ENCODE measurements at regions not wholly inside any gene's neighbourhood (a gene's known extent, or its start where the extent isn't known, plus 50 kb on each side); places are given as distances from the start of the nearest gene placed in this dataset.

DNA sequence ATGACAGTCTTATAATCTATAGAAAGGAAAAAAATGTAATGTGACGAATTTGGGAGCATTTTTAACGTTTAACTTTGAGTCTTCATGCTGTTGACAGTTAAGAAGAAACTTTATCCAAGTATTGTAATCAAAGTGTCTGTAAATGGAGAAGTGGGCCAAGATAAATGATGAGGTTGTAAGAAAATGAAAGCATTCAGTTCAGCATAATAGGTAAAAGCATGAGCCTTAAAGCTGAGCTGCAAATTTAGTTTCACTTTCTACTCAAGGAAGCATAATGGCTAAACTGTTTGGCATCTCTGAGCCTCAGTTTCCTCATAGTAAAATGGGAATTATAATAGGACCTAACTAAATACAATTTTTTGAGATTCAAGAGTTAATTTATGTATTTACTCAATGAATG lies 1554.8 kb downstream of the KCNT2 start:
- ATAC-seq, result no peak
- Mint-ChIP-seq H3K36me3 (ENCODE audit: low read depth) (no peaks in the 10 kb centered on the region), H3K9me3 (ENCODE audit: low read depth) (no peaks in the 10 kb centered on the region), H3K27me3 (no peaks in the 10 kb centered on the region), H3K27ac (no peak overlapping the region), H3K4me1 (no peaks in the 10 kb centered on the region), H3K4me3 (no peak overlapping the region)
- ChIA-PET CTCF (no interaction called here), POLR2A (no interaction called here)
- DNase-seq, result no peak
- intact Hi-C loops (cut with DNase I, micrococcal nuclease), result no loop called here

DNA sequence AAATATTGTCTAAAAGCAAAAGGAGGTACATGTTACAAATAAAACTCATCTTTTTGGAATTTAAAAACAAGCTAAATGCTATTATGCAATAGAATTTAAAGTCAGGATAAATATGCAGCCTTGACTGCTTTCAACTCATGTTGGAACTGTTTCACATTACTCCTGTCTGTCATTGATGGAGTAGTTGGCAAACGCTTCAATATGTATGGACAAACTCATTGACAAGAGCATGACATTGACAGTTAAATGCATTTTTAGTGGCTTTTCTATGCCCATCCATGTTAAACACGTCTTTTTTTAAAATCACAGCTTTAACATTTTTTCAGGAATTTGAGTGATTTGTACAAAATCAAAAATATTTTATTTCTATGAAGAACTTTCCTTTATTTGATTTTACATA lies 1560.5 kb downstream of the KCNT2 start:
- POLR2A ChIA-PET, result no interaction called here

GRCh38 chr1:195045072-195045471 lies 1563.2 kb downstream of the KCNT2 start:
- DNase-seq (no peak), ATAC-seq (no peak)
- Mint-ChIP-seq H3K4me3 (no peak overlapping the region), H3K27me3 (no peaks in the 10 kb centered on the region), H3K9me3 (ENCODE audit: low read depth) (no peaks in the 10 kb centered on the region), H3K27ac (no peak overlapping the region), H3K36me3 (ENCODE audit: low read depth) (no peaks in the 10 kb centered on the region), H3K4me1 (no peaks in the 10 kb centered on the region)
- intact Hi-C loops (cut with DNase I, micrococcal nuclease), result no loop called here
- CTCF ChIA-PET, result no interaction called here
- POLR2A ChIA-PET, result no interaction called here

More for the DNA sequence above, 1560.5 kb downstream of the KCNT2 start:
- Mint-ChIP-seq H3K27ac (no peak overlapping the region), H3K4me1 (no peaks in the 10 kb centered on the region), H3K27me3 (no peaks in the 10 kb centered on the region), H3K9me3 (ENCODE audit: low read depth) (no peaks in the 10 kb centered on the region), H3K36me3 (ENCODE audit: low read depth) (no peaks in the 10 kb centered on the region), H3K4me3 (no peak overlapping the region)
- CTCF ChIA-PET, result no interaction called here
- ATAC-seq (no peak), DNase-seq (no peak)
- intact Hi-C loops (cut with DNase I, micrococcal nuclease), result no loop called here

DNA sequence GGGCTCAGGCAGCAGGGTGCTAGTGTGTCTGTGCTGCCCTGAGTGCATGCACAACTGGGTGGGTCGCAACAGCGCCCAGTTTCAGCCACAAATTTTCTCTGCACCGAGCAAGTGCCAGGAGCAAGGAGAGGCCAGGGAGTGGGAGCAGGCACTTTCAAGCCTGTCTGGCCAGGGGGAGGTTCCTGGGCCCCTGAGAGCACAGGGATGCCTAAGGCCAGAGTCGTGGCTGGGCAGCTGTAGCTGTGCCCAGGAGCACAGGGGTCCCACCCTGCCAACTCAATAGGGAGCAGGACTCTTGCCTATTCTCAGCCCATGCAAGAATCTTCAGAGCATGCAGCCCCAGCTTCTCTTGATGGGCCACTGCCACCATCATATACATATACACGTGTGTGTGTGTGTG lies 1577.4 kb downstream of the KCNT2 start:
- ATAC-seq (no peak), DNase-seq (no peak)
- ChIA-PET CTCF (no interaction called here), POLR2A (no interaction called here)
- H3K27me3 Mint-ChIP-seq, result no peaks in the 10 kb centered on the region
- no peaks in the 10 kb centered on the region for H3K4me1 Mint-ChIP-seq
- intact Hi-C loops (cut with DNase I, micrococcal nuclease), result no loop called here
- no peak overlapping the region for H3K4me3 Mint-ChIP-seq
- H3K9me3 Mint-ChIP-seq (ENCODE audit: low read depth), result peaks cover 3% of the 10 kb centered on the region
- H3K27ac Mint-ChIP-seq, result no peak overlapping the region
- no peaks in the 10 kb centered on the region for H3K36me3 Mint-ChIP-seq (ENCODE audit: low read depth)

GRCh38 chr1:195026792-195027191 lies 1581.4 kb downstream of the KCNT2 start:
- DNase-seq, result no peak
- intact Hi-C loops (cut with DNase I, micrococcal nuclease), result no loop called here
- Mint-ChIP-seq H3K27me3 (no peaks in the 10 kb centered on the region), H3K4me3 (no peak overlapping the region), H3K27ac (no peak overlapping the region), H3K4me1 (no peaks in the 10 kb centered on the region), H3K9me3 (ENCODE audit: low read depth) (peaks cover 3% of the 10 kb centered on the region), H3K36me3 (ENCODE audit: low read depth) (no peaks in the 10 kb centered on the region)
- ATAC-seq, result no peak
- CTCF ChIA-PET, result no interaction called here
- POLR2A ChIA-PET, result no interaction called here

- CTCF ChIA-PET, result no interaction called here
- intact Hi-C loops (cut with DNase I, micrococcal nuclease), result no loop called here
These were observed 1588.9 kb downstream of the KCNT2 start for GRCh38 chr1:195019385-195019784.

GRCh38 chr1:195012995-195013394 lies 1595.2 kb downstream of the KCNT2 start:
- Mint-ChIP-seq H3K4me1 (no peaks in the 10 kb centered on the region), H3K27me3 (no peaks in the 10 kb centered on the region), H3K36me3 (ENCODE audit: low read depth) (no peaks in the 10 kb centered on the region), H3K4me3 (no peak overlapping the region), H3K9me3 (ENCODE audit: low read depth) (peaks cover 3% of the 10 kb centered on the region), H3K27ac (no peak overlapping the region)
- POLR2A ChIA-PET, result no interaction called here
- CTCF ChIA-PET, result no interaction called here
- intact Hi-C loops (cut with DNase I, micrococcal nuclease), result no loop called here
- DNase-seq (no peak), ATAC-seq (no peak)

More at GRCh38 chr1:195019385-195019784, 1588.9 kb downstream of the KCNT2 start:
- peaks cover 3% of the 10 kb centered on the region for H3K9me3 Mint-ChIP-seq (ENCODE audit: low read depth)
- no peak overlapping the region for H3K27ac Mint-ChIP-seq
- H3K27me3 Mint-ChIP-seq, result no peaks in the 10 kb centered on the region
- H3K4me1 Mint-ChIP-seq, result no peaks in the 10 kb centered on the region
- H3K36me3 Mint-ChIP-seq (ENCODE audit: low read depth), result no peaks in the 10 kb centered on the region
- ATAC-seq (no peak), DNase-seq (no peak)
- POLR2A ChIA-PET, result no interaction called here
- H3K4me3 Mint-ChIP-seq, result no peak overlapping the region

DNA sequence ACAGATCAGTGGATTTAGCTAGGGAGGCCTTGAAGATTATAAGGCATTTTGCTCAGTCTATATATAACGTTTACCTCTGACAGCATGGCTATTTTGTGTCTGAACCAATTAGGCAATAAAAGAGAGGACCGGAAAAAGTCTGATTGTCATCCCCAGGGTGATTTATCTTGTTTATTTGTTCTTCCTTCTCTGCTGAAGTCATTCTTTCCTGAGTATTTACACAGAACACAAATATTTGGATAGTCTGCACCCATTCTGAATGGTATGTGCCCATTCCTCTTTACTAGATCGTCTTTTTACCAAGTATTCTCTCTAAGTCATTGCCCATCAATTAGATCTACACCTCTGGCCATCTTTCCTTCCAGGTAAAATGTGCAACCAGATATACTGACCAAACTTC lies 1602.9 kb downstream of the KCNT2 start:
- ATAC-seq (no peak), DNase-seq (no peak)
- Mint-ChIP-seq H3K27ac (no peak overlapping the region), H3K36me3 (ENCODE audit: low read depth) (no peaks in the 10 kb centered on the region), H3K9me3 (ENCODE audit: low read depth) (no peaks in the 10 kb centered on the region), H3K27me3 (no peaks in the 10 kb centered on the region), H3K4me3 (no peak overlapping the region), H3K4me1 (no peaks in the 10 kb centered on the region)
- ChIA-PET POLR2A (no interaction called here), CTCF (no interaction called here)
- intact Hi-C loops (cut with DNase I, micrococcal nuclease), result no loop called here

- Mint-ChIP-seq H3K4me1 (no peaks in the 10 kb centered on the region), H3K27me3 (no peaks in the 10 kb centered on the region), H3K27ac (no peak overlapping the region), H3K9me3 (ENCODE audit: low read depth) (no peaks in the 10 kb centered on the region), H3K36me3 (ENCODE audit: low read depth) (no peaks in the 10 kb centered on the region), H3K4me3 (no peak overlapping the region)
- POLR2A ChIA-PET, result no interaction called here
- intact Hi-C loops (cut with DNase I, micrococcal nuclease), result no loop called here
- DNase-seq (no peak), ATAC-seq (no peak)
- CTCF ChIA-PET, result no interaction called here
These were observed 1617.8 kb downstream of the KCNT2 start for GRCh38 chr1:194990483-194990882.

GRCh38 chr1:194975913-194976312 lies 1632.3 kb downstream of the KCNT2 start:
- intact Hi-C loops (cut with DNase I, micrococcal nuclease), result no loop called here
- Mint-ChIP-seq H3K27me3 (no peaks in the 10 kb centered on the region), H3K4me3 (no peak overlapping the region), H3K27ac (no peak overlapping the region), H3K4me1 (no peaks in the 10 kb centered on the region), H3K36me3 (ENCODE audit: low read depth) (no peaks in the 10 kb centered on the region), H3K9me3 (ENCODE audit: low read depth) (peaks cover 2% of the 10 kb centered on the region)
- DNase-seq, result no peak
- ChIA-PET POLR2A (interaction anchor here (0.6 kb wide), 1 partner anchor 1449 kb away, joined by 3 read pairs; no protein-coding TSS in a partner anchor), CTCF (no interaction called here)
- no peak for ATAC-seq

- Mint-ChIP-seq H3K4me1 (no peaks in the 10 kb centered on the region), H3K27me3 (no peaks in the 10 kb centered on the region), H3K36me3 (ENCODE audit: low read depth) (no peaks in the 10 kb centered on the region), H3K27ac (no peak overlapping the region), H3K4me3 (no peak overlapping the region), H3K9me3 (ENCODE audit: low read depth) (no peaks in the 10 kb centered on the region)
- DNase-seq (no peak), ATAC-seq (no peak)
- ChIA-PET POLR2A (no interaction called here), CTCF (no interaction called here)
- intact Hi-C loops (cut with DNase I, micrococcal nuclease), result no loop called here
These were observed 1639.3 kb downstream of the KCNT2 start for GRCh38 chr1:194968916-194969315.

- no peak for DNase-seq
- no peak overlapping the region for H3K4me3 Mint-ChIP-seq
- H3K4me1 Mint-ChIP-seq, result no peaks in the 10 kb centered on the region
- ChIA-PET CTCF (no interaction called here), POLR2A (no interaction called here)
- ATAC-seq, result no peak
- no peaks in the 10 kb centered on the region for H3K27me3 Mint-ChIP-seq
- H3K27ac Mint-ChIP-seq, result no peak overlapping the region
- H3K36me3 Mint-ChIP-seq (ENCODE audit: low read depth), result no peaks in the 10 kb centered on the region
- no peaks in the 10 kb centered on the region for H3K9me3 Mint-ChIP-seq (ENCODE audit: low read depth)
- intact Hi-C loops (cut with DNase I, micrococcal nuclease), result no loop called here
These were observed 1648.4 kb downstream of the KCNT2 start for GRCh38 chr1:194959795-194960194.

DNA sequence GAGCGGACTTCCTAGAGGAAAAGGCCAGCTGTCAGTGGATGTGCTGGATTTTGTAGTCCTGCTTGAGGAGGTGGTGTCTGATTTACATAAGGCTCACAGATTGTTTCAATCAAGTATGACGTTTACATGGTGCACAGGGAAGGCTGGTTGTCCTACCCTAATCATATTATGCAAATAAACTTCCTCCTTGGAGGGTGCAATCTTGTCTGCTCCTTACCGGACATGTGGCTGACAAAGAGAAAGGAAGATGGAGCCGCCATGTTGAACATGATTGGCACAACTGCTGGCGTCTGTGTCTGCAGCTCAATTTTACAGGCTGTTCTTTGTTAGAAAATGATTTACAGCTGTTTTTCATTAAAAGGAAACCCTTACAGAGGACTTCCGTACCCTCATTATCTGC lies 1656.1 kb downstream of the KCNT2 start:
- Mint-ChIP-seq H3K27me3 (no peaks in the 10 kb centered on the region), H3K9me3 (ENCODE audit: low read depth) (peaks cover 3% of the 10 kb centered on the region), H3K27ac (no peak overlapping the region), H3K4me3 (no peak overlapping the region), H3K36me3 (ENCODE audit: low read depth) (no peaks in the 10 kb centered on the region), H3K4me1 (no peaks in the 10 kb centered on the region)
- DNase-seq, result no peak
- intact Hi-C loops (cut with DNase I, micrococcal nuclease), result no loop called here
- ChIA-PET CTCF (no interaction called here), POLR2A (no interaction called here)
- no peak for ATAC-seq
